ENCODE measurements at regions not wholly inside any gene's neighbourhood (a gene's known extent, or its start where the extent isn't known, plus 50 kb on each side); places are given as distances from the start of the nearest gene placed in this dataset.
"Not testable (repeated sequence)": the region's sequence is repeated elsewhere in the genome, so short reads cannot be mapped to it uniquely, and the experiment has no call there.

DNA sequence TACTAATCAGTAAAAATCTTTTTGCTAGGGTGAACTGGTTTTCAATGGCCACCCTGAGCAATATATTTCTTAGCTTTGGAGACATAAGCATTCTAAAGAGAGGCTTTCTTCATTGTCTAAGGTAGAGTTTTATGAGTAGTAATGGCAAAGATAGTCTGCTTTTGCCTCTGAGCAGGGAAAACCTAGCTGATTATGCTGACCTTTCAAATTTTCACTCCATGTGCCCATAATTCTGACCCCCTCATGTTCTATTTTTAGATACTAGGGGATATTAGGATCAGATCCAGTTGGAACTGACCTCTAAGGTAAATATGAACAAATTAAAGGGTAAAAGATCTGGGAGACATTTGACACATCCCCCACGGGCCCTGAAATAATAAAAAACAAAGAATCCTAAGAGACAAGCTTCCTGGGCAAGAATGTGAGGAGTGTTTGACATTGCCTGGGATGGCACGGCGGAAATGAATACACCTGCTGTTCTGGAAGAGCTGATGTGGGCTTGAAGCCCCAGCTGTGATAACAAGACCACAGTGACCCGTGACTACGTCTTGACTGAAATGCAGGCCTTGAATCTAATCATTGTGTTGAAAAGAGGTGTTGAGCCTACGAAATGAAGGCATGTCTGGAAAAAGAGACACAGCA lies 392.1 kb upstream of the FRG1 start:
- Histone ChIP-seq H3K4me2 (no peak overlapping the region), H3K9me3 (no peaks in the 10 kb centered on the region), H3K4me3 (no peak overlapping the region), H3K27ac (no peak overlapping the region), H3K4me1 (no peaks in the 10 kb centered on the region)
- FAIRE-seq (no peak), ATAC-seq (no peak), DNase-seq (ENCODE audit: low read depth in 1 of 2, low spot score in 1 of 2) (no peak)
- ChIA-PET POLR2A (no interaction called here), CTCF (no interaction called here)
- TF ChIP-seq MAFK (IDR thresholded peaks at IDR 0.05; ENCODE audit: partially characterized antibody) (peak; percentile 63), HDAC2 (IDR thresholded peaks at IDR 0.05) (no peak)
- WGBS (ENCODE audit: missing lambda C conversion rate): 26% methylated on average over 6 of the region's 6 CpGs

DNA sequence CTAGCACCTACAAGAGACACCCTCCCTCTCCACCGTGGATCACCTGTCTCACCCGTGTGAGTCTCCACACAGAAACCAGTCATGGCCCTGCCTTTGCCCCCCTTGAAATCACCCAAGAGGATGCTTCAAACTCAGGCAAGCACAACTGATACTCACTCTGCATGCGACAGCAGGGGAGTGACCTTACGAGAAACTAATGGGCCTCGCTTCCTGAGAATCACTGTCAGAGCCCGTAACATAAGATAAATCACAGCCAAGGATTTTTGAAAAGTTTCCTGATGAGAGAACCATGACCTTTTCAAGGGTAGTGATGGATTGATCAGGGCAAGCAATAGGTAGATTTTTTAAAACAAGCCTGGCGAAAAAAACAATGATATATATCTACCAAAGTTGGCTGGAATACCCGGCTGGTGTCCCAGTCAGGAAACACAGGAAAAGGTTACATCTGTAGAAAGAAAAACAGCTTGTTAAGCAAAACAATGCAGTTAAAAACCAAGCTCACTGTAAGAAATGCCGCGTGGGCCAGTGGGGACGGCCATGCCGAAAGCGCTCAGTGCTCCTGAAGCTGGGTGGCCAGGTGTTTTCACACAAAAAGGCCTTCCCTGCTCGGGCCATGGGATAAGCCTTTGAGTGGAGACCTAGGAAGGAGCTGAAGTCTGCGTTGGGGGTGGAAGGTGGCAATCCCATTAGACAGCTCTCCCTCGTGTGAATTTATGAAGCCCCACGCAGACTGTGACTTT lies 388.6 kb upstream of the FRG1 start:
- POLR2A ChIA-PET, ATAC-seq: not testable (repeated sequence)

DNA sequence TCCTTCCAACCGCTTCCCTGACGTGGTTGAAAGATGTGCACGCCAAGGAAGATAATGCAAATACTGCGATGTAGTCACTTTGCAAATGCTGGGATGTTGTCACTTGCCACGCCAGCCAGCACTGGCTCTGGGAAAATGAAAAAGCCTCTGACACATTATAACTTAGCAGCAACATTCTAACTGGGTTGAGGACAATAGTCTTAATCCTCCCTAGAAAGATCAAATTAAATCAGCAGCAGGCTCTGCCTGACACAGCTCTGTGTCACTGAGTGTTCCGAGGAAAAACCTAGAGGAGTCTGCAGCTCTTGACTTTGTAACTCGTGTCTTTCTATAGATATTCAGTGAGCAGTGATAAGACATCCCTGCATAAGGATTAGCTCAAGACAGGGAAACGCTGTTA lies 380.1 kb upstream of the FRG1 start:
- POLR2A ChIA-PET; H3K4me1 ChIP-seq; H3K4me3 ChIP-seq; DNase-seq (ENCODE audit: low read depth in 1 of 2, low spot score in 1 of 2); H3K4me2 ChIP-seq; ATAC-seq; FAIRE-seq; H3K9me3 ChIP-seq; CTCF ChIA-PET; H3K27ac ChIP-seq: not testable (repeated sequence)
- WGBS (ENCODE audit: missing lambda C conversion rate): 52% methylated on average over 8 of the region's 8 CpGs

More for the DNA sequence above, 388.6 kb upstream of the FRG1 start:
- 58% methylated on average over 16 of the region's 17 CpGs for whole genome bisulfite sequencing (ENCODE audit: missing lambda C conversion rate)
- CTCF ChIA-PET; FAIRE-seq; H3K4me1 ChIP-seq; H3K27ac ChIP-seq; DNase-seq (ENCODE audit: low read depth in 1 of 2, low spot score in 1 of 2); H3K4me2 ChIP-seq; H3K9me3 ChIP-seq; H3K4me3 ChIP-seq: not testable (repeated sequence)

DNA sequence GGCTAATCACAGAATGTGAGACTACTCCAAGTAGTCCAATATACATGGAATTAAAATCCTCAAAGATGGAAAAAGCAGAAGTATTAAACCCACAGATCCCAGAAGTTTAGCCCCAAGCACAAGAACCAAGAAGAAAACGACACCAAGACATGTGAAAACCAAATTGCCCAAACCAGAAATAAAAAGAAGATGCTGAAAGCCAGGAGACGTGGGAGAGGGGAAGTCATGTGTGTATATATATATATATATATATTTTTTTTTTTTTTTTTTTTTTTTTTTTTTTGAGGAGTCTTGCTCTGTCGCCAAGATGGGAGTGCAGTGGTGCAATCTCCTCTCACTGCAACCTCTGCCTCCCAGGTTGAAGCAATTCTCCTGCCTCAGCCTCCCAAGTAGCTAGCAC lies 376.9 kb upstream of the FRG1 start:
- H3K4me1 ChIP-seq; H3K27ac ChIP-seq; POLR2A ChIA-PET; FAIRE-seq; H3K4me2 ChIP-seq; H3K4me3 ChIP-seq; ATAC-seq; CTCF ChIA-PET; H3K9me3 ChIP-seq; DNase-seq (ENCODE audit: low read depth in 1 of 2, low spot score in 1 of 2): not testable (repeated sequence)
- 3% methylated on average over 3 of the region's 3 CpGs for WGBS (ENCODE audit: missing lambda C conversion rate)

DNA sequence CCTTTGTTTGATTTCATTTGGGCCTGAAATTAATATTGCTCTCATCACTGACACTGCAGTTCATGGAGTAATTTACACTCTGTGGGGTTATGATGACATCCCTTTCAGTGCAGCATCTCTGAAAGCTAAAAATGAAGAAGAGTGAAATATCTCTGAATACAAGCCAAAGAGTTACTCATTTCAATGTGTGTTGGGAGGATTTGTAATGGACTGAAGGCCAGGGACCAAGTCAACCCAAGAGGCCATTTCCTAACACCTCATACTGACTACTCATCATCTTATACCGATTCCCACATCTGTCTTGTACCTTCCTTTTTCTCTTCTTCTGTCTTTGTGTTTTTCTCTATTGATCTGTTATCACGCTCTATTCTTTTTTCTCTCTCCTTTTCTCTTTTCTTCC lies 374.4 kb upstream of the FRG1 start:
- H3K4me2 ChIP-seq; H3K27ac ChIP-seq; H3K4me3 ChIP-seq; POLR2A ChIA-PET; FAIRE-seq; H3K4me1 ChIP-seq; H3K9me3 ChIP-seq; DNase-seq (ENCODE audit: low read depth in 1 of 2, low spot score in 1 of 2); ATAC-seq; CTCF ChIA-PET: not testable (repeated sequence)
- WGBS (ENCODE audit: missing lambda C conversion rate): 16% methylated on average over 2 of the region's 2 CpGs

DNA sequence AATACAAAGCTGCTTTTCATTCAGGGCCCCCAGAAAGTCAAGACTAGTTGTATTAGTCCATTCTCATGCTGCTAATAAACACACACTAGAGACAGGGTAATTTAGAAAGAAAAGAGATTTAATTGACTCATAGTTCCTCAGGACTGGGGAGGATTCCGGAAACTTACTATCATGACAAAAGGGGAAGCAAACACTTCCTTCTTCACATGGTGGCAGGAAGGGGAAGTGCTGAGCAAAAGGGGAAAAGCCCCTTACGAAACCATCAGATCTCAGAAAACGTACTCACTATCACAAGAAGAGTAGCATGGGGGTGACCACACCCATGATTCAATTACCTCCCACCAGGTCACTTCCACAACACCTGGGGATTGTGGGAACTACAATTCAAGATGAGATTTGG lies 373.8 kb upstream of the FRG1 start:
- H3K27ac ChIP-seq; DNase-seq (ENCODE audit: low read depth in 1 of 2, low spot score in 1 of 2); ATAC-seq; H3K4me2 ChIP-seq; H3K4me1 ChIP-seq; FAIRE-seq; H3K9me3 ChIP-seq; H3K4me3 ChIP-seq; POLR2A ChIA-PET; CTCF ChIA-PET: not testable (repeated sequence)
- 6% methylated on average over 3 of the region's 3 CpGs for WGBS (ENCODE audit: missing lambda C conversion rate)

DNA sequence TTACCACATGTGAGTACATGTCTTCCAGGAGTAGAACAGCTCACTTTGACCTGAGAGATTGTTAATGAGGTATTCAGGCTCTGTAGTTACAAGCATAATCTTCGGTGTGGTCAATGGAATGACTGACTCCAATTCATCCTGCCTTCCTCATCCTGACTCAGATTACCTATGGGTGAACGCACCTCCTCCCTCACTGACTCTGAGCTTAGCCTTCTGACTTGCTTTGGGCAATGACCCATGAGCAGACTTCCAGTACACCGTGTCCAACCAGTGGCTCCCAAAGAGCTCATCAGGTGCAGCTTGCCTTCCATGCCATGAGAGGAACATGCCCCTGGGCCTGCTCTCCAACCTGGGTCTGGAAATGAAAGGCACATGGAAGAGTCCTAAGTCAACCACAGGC lies 361.0 kb upstream of the FRG1 start:
- H3K4me2 ChIP-seq; H3K4me3 ChIP-seq; CTCF ChIA-PET; H3K9me3 ChIP-seq; H3K27ac ChIP-seq; ATAC-seq; DNase-seq (ENCODE audit: low read depth in 1 of 2, low spot score in 1 of 2); POLR2A ChIA-PET; H3K4me1 ChIP-seq; FAIRE-seq: not testable (repeated sequence)
- WGBS (ENCODE audit: missing lambda C conversion rate): 0% methylated on average over 1 of the region's 3 CpGs

DNA sequence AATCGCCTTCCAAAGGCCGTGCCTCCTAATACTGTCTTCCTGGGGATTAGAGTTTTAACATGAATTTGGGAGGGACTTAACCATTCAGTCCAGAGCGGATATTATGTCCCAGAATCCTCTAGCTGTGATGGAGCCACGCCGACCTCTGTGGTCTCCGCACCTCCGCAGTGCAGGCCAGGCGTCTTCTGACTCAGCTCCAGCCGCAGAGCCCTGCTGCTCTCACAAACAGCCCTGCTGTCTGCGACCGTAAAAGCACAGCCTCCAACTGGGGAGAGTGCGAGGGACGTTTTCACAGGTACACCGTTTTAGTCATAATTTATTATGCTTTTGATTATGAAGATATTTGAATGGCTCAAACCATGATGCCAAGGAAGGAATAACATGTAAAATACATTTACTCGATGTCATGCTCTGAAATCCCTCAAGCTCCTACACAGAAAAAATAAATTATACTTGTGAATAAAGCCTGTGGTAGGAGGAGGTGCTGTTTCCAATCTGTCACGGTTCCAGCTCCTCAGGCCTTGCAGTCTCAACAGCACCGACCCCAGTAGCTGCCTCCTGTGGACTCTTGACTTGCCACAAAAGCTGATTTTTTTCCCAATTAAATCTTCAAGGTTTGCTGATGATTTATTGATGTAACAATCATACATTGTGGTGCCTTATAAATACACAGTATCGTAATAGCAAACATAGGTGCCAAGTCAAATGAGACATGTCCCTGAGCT lies 353.6 kb upstream of the FRG1 start:
- CTCF ChIA-PET; H3K4me3 ChIP-seq; H3K4me2 ChIP-seq; H3K4me1 ChIP-seq; POLR2A ChIA-PET; H3K27ac ChIP-seq; DNase-seq (ENCODE audit: low read depth in 1 of 2, low spot score in 1 of 2); ATAC-seq; H3K9me3 ChIP-seq; FAIRE-seq: not testable (repeated sequence)
- 49% methylated on average over 18 of the region's 18 CpGs for WGBS (ENCODE audit: missing lambda C conversion rate)

DNA sequence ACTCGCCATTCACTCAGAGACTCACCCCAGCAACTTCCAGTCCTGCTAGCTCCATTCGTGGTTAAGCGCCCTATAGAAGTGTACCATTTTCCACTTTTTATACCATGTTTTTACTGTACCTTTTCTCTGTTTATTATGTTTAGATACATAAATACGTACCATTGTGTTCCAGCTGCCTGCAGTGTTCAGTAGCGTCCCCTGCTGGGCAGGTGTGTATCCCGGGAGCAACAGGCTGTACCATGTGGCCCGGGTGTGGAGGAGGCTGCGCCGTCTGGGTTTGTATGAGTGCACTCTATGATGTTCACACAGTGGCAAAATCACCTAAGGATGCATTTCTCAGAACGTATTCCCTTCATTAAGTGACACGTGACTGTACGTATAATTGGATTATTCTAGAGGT lies 351.5 kb upstream of the FRG1 start:
- H3K4me2 ChIP-seq; CTCF ChIA-PET; POLR2A ChIA-PET; ATAC-seq; FAIRE-seq; H3K4me3 ChIP-seq; DNase-seq (ENCODE audit: low read depth in 1 of 2, low spot score in 1 of 2); H3K27ac ChIP-seq; H3K9me3 ChIP-seq; H3K4me1 ChIP-seq: not testable (repeated sequence)
- 62% methylated on average over 12 of the region's 12 CpGs for WGBS (ENCODE audit: missing lambda C conversion rate)

Data from A549 (cell line).